ENCODE measurements at regions not wholly inside any gene's neighbourhood (a gene's known extent, or its start where the extent isn't known, plus 50 kb on each side); places are given as distances from the start of the nearest gene placed in this dataset.

DNA sequence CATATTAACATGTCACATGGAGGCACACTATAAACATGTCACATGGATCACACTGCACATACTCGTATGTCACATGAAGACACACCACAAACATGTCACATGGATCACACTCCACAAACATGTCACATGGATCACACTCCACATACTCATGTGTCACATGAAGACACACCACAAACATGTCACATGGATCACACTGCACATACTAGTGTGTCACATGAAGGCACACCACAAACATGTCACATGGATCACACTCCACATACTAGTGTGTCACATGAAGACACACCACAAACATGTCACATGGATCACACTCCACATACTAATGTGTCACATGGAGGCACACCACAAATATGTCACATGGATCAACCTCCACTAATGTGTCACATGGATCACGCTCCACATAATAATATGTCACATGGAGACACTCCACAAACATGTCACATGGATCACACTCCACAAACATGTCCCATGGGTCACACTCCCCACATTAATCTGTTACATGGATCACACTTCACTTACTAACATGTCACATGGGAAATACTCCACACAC, 195.6 kb upstream of the PFKP start:
- no peak overlapping the region for H2AFZ ChIP-seq (ENCODE audit: insufficient read depth, low read depth, low read length, poor library complexity, severe bottlenecking)
- no peak for TF ChIP-seq EZH2 (IDR thresholded peaks at IDR 0.05; ENCODE audit: borderline replicate concordance, insufficient read depth, low read depth, low read length, poor library complexity, severe bottlenecking)
- TF ChIP-seq CTCF (IDR thresholded peaks at IDR 0.05), result no peak
- no peaks in the 10 kb centered on the region for H3K9me3 ChIP-seq (ENCODE audit: control extremely low read depth in 1 of 3, control insufficient read depth in 2 of 3, insufficient read depth in 1 of 3, low read length in 2 of 3)
- ChIA-PET CTCF (no interaction called here), POLR2A (no interaction called here)
- H3K27me3 ChIP-seq (replicated peaks in 1 of 4; ENCODE audit: control extremely low read depth in 1 of 4, control insufficient read depth in 3 of 4, insufficient read depth in 4 of 4, low read length in 3 of 4), result peaks cover 0 to 2% (median 0%) of the 10 kb centered on the region in 4 experiments
- no peak overlapping the region for H3K9ac ChIP-seq (ENCODE audit: low read length)
- ATAC-seq (ENCODE audit: low read depth) (no peak), DNase-seq (no peak)
- H3K36me3 ChIP-seq (replicated peaks in 1 of 2; ENCODE audit: control extremely low read depth in 1 of 2, control insufficient read depth in 1 of 2, extremely low read depth in 1 of 2, insufficient read depth in 2 of 2, low read length in 1 of 2), result no peaks in the 10 kb centered on the region
- no peaks in the 10 kb centered on the region for H4K20me1 ChIP-seq (ENCODE audit: control insufficient read depth, insufficient read depth, low read length, poor library complexity, severe bottlenecking)
- Mint-ChIP-seq H3K27me3 (peaks cover 9% of the 10 kb centered on the region), H3K4me3 (no peak overlapping the region), H3K4me1 (no peaks in the 10 kb centered on the region), H3K27ac (no peak overlapping the region), H3K9me3 (ENCODE audit: insufficient read depth) (no peaks in the 10 kb centered on the region)
- H3K4me3 ChIP-seq (ENCODE audit: control extremely low read depth in 1 of 5, extremely low read depth in 1 of 5, insufficient read depth in 1 of 5, low read depth in 2 of 5, low read length in 4 of 5), result no peak overlapping the region
- no peak overlapping the region for H3K4me2 ChIP-seq (replicated peaks; ENCODE audit: low read depth, low read length, poor library complexity, severe bottlenecking)
- H3K79me2 ChIP-seq (ENCODE audit: control insufficient read depth, insufficient read depth, low read length), result no peaks in the 10 kb centered on the region
- intact Hi-C loops (cut with micrococcal nuclease), result no loop called here
- H3K27ac ChIP-seq (ENCODE audit: low read length in 2 of 2), result no peak overlapping the region
- 81% methylated on average over 2 of the region's 2 CpGs for WGBS (ENCODE audit: insufficient coverage)
- H3K4me1 ChIP-seq (ENCODE audit: control insufficient read depth in 2 of 2, insufficient read depth in 2 of 2, low read length in 2 of 2), result no peaks in the 10 kb centered on the region

- Mint-ChIP-seq H3K27ac (no peak overlapping the region), H3K4me3 (no peak overlapping the region), H3K4me1 (no peaks in the 10 kb centered on the region), H3K27me3 (peaks cover 9% of the 10 kb centered on the region), H3K9me3 (ENCODE audit: insufficient read depth) (no peaks in the 10 kb centered on the region)
- H3K79me2 ChIP-seq (ENCODE audit: control insufficient read depth, insufficient read depth, low read length), result no peaks in the 10 kb centered on the region
- H3K4me1 ChIP-seq (ENCODE audit: control insufficient read depth in 2 of 2, insufficient read depth in 2 of 2, low read length in 2 of 2), result no peaks in the 10 kb centered on the region
- intact Hi-C loops (cut with micrococcal nuclease), result no loop called here
- DNase-seq (no peak), ATAC-seq (ENCODE audit: low read depth) (no peak)
- H2AFZ ChIP-seq (ENCODE audit: insufficient read depth, low read depth, low read length, poor library complexity, severe bottlenecking), result no peak overlapping the region
- no peak overlapping the region for H3K4me3 ChIP-seq (ENCODE audit: control extremely low read depth in 1 of 5, extremely low read depth in 1 of 5, insufficient read depth in 1 of 5, low read depth in 2 of 5, low read length in 4 of 5)
- H3K36me3 ChIP-seq (replicated peaks in 1 of 2; ENCODE audit: control extremely low read depth in 1 of 2, control insufficient read depth in 1 of 2, extremely low read depth in 1 of 2, insufficient read depth in 2 of 2, low read length in 1 of 2), result no peaks in the 10 kb centered on the region
- H4K20me1 ChIP-seq (ENCODE audit: control insufficient read depth, insufficient read depth, low read length, poor library complexity, severe bottlenecking), result no peaks in the 10 kb centered on the region
- no peaks in the 10 kb centered on the region for H3K9me3 ChIP-seq (ENCODE audit: control extremely low read depth in 1 of 3, control insufficient read depth in 2 of 3, insufficient read depth in 1 of 3, low read length in 2 of 3)
- H3K27ac ChIP-seq (ENCODE audit: low read length in 2 of 2), result no peak overlapping the region
- WGBS (ENCODE audit: insufficient coverage), result 89% methylated on average over 1 of the region's 4 CpGs
- TF ChIP-seq EZH2 (IDR thresholded peaks at IDR 0.05; ENCODE audit: borderline replicate concordance, insufficient read depth, low read depth, low read length, poor library complexity, severe bottlenecking), result no peak
- TF ChIP-seq CTCF (IDR thresholded peaks at IDR 0.05), result no peak
- H3K9ac ChIP-seq (ENCODE audit: low read length), result no peak overlapping the region
- peaks cover 0 to 2% (median 0%) of the 10 kb centered on the region in 4 experiments for H3K27me3 ChIP-seq (replicated peaks in 1 of 4; ENCODE audit: control extremely low read depth in 1 of 4, control insufficient read depth in 3 of 4, insufficient read depth in 4 of 4, low read length in 3 of 4)
- H3K4me2 ChIP-seq (replicated peaks; ENCODE audit: low read depth, low read length, poor library complexity, severe bottlenecking), result no peak overlapping the region
- ChIA-PET CTCF (no interaction called here), POLR2A (no interaction called here)
These were observed 196.7 kb upstream of the PFKP start for GRCh38 chr10:2870654-2871053.

All from B cell (primary cell).